HG03066 (cell line): ENCODE measurements at regions not wholly inside any gene's neighbourhood (a gene's known extent, or its start where the extent isn't known, plus 50 kb on each side); places are given as distances from the start of the nearest gene placed in this dataset.

Source experiments
- ATAC-seq: cut with Tn5 transposase; IDR thresholded peaks from one replicate; pipeline ENCODE4 v1.9.1; 2021; ENCODE audit warnings: low read depth; ENCODE audit not compliant: unreplicated experiment

DNA sequence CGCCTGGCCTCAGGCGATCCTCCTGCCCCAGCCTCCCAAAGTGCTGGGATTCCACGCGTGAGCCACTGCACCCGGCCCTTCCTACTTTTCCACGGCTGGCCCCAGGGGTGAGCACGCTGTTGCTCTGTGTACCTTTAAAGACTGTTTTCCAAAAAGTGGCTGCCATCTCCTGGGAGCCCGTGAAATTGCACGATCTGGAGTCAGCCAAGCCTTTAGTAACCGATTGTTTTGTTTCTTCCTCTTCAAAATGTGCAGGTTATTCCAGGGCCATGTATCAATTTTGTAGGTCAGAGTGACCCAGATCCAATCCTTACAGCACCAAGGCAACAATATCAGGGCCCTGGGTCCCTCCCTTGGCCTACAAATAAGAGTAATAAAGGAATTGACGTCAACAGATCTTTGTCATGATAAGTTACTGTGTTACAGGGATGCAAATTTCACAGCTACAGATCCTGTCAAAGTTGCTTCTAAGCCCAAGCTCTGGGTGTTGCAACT lies 135.6 kb upstream of the ZNF236 start:
- ATAC-seq: no peak

- ATAC-seq: no peak
These were observed 136.5 kb upstream of the ZNF236 start for GRCh38 chr18:76685860-76686259.

DNA sequence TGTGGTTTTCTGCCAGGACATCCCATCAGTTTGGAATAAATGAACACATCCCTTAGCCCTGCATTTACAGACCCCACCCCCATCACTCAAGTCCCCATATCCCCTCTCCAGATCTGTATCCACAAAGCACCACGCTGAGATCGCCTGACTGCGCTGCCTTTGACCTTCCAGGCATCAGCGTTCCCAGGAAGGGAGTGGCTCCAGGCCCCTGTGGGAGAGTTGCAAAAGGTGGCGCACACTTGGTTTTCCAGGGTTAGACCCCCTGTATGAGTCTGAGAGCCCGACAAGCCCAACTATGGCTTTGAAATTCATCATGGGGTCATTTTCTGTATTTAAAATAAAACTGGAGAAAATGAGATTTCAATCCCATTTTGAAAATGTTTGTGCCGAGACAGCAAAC lies 137.0 kb upstream of the ZNF236 start:
- ATAC-seq: no peak

GRCh38 chr18:76684265-76684664 lies 138.1 kb upstream of the ZNF236 start:
- no peak for ATAC-seq

GRCh38 chr18:76679945-76680344 lies 142.4 kb upstream of the ZNF236 start:
- ATAC-seq: no peak

- ATAC-seq: no peak
These were observed 143.1 kb upstream of the ZNF236 start for GRCh38 chr18:76679259-76679658.

DNA sequence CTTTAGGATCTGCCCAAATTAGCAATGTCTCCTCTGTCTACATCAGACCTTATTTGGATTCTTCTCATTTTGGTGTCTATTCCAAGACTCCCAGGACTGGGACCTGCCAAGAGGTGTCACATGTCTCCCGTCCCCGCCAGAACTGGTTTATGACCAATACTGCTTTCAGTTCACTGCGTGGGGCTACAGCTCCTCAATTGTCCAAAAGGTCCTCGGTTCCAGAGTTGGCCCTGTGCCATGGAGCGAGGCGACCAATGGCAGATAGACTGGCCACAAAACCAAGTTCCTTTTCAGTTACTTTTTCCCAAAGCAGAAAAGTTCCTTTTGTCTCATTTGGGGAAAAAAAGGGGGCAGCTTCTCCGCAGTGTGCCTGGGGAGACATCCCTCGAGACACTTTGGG lies 144.1 kb upstream of the ZNF236 start:
- no peak for ATAC-seq

- ATAC-seq: no peak
These were observed 147.8 kb upstream of the ZNF236 start for GRCh38 chr18:76674596-76674995.

GRCh38 chr18:76673281-76674185 lies 148.8 kb upstream of the ZNF236 start:
- ATAC-seq: no peak

GRCh38 chr18:76672627-76673026 lies 149.7 kb upstream of the ZNF236 start:
- no peak for ATAC-seq

- ATAC-seq: no peak
These were observed 151.6 kb upstream of the ZNF236 start for GRCh38 chr18:76670564-76671288.

- no peak for ATAC-seq
These were observed 153.8 kb upstream of the ZNF236 start for GRCh38 chr18:76668546-76668945.

- ATAC-seq: no peak
These were observed 154.2 kb upstream of the ZNF236 start for GRCh38 chr18:76668119-76668518.

- no peak for ATAC-seq
These were observed 154.8 kb upstream of the ZNF236 start for GRCh38 chr18:76667603-76668002.

DNA sequence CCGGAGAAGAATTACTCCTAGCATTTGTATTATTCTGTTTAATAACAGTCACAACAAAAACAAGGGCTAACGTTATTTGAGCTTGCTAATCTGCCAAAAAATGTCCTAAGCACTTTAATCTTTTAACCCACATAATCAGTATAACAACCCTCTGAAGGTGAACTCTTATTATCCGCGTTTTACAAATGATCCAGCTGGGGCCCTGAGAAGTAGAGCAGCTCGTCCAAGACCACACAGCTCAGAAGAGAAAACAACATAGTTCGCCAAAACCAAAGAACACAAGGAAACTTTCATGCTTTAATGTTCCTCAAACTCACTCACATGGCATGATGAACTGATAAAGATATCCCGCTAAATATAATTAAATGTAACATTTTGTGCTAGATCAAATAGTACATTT lies 159.7 kb upstream of the ZNF236 start:
- no peak for ATAC-seq

- ATAC-seq: no peak
These were observed 161.7 kb upstream of the ZNF236 start for GRCh38 chr18:76660571-76661192.

DNA sequence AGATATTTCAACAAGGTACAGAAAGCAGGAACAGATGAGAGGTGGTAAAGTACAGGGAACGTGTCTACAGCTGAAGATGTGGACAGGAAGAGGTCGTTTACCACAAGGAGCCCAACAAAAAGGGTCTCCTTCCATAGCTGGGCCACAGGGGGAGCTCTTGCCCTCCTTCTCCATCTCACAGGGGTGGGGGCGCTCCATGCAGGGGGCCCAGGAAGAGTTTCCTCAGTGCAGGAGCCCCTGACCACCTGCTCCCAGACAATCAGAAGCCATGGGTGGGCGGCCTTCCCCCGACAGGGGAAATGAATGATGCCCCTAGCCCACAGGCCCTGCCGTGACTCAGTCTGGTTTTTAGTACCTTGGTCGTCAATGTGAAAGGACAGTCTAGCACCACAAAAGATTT lies 163.6 kb upstream of the ZNF516 start:
- no peak for ATAC-seq

GRCh38 chr18:76657911-76658470 lies 162.9 kb upstream of the ZNF516 start:
- ATAC-seq: no peak

DNA sequence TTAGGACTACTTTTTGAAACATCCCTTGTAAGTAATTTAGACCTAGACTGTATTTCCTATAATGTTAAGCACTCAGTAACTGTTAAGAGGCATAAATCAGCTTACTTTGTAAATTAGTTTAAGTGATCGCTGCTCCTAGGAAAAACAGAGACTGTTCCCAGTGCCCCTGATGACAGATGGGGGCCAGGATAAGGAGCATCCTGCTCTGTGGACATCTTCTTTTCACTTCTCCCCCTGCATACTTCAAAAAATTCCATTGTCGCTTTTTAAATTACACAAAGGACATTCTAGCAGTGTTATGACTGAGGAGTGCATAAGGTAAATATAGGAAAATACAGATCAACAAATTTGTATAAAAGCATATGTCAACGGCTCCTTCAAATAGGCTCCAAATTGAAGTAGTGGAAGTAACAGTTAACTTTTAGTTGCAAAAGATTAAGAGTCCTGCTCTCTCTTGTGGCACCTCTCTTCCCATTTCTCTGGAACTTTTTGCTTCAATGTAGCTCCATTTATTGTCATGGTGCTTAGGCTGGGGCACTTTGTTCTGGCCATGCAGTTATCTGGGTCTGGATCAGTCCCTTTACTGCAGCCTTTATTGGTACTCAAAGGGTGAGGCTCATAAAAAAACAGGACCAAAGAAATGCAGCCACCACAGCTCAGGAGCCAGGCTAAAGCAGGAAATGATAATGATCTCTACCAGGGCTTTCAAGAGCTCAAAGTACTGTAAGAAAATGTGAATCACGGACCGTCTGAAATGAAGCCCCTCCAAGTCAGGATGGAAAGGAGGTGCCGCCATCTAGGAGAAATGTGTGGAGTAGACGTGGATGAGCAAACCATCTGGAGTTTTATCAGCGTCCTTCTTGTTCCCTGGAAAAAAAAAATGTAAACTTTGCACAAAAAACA lies 162.1 kb upstream of the ZNF516 start:
- no peak for ATAC-seq

- ATAC-seq: no peak
These were observed 159.5 kb upstream of the ZNF516 start for GRCh38 chr18:76654577-76654976.
